ENCODE measurements at regions not wholly inside any gene's neighbourhood (a gene's known extent, or its start where the extent isn't known, plus 50 kb on each side); places are given as distances from the start of the nearest gene placed in this dataset.

DNA sequence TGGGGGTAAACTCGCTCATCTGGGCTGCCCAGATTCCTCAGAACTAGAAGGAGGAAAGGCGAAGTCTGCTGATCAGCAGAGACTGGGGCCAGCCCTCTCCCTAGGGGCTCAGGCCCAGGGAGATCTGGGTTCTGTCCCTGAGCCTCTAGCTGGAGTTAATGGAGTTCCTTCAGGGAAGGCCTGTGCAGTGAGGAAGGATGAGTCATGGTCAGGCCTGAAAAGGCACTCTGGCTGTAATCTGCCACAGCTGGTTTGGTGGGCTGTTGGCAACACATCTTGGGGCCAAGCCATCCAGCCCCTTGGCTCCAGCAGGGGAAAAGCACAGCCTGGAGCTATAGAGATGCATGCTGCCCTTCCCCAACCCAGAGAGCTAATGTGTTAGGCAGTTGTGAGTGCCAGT lies 459.6 kb downstream of the PRELID2 start:
- TF ChIP-seq FOXP2 (optimal IDR thresholded peaks at IDR 0.05; ENCODE audit: control extremely low read depth, extremely low read length, insufficient read depth) = no peak
- no peak overlapping the region for H3K9ac ChIP-seq (ENCODE audit: insufficient read length)
- no peak overlapping the region for H3K4me3 ChIP-seq
- H3K36me3 ChIP-seq (ENCODE audit: insufficient read depth, low read length) = no peaks in the 10 kb centered on the region
- DNase-seq (ENCODE audit: low read depth, low spot score) = no peak
- no peak overlapping the region for H3K27ac ChIP-seq
- no peaks in the 10 kb centered on the region for H3K9me3 ChIP-seq (ENCODE audit: low read depth, low read length)

DNA sequence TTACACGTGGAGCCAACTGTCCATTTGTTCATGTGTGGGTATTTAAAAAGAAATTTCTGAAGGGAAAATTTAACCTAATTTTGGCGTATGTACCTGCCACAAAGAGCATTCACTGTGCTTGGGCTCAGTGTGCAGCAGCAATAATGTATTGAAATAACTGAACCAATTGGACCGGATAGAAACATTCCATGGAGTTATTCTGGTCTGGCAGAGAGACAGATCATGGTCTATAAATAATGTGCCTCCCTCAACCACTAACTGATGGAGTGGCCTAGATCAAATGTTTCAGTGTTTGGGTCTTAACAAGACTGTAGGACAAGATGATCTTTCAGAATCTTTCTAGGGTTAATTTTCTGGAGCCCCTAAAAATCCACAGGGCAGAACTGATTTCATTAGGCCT lies 469.7 kb downstream of the PRELID2 start:
- Histone ChIP-seq H3K36me3 (ENCODE audit: insufficient read depth, low read length) (no peaks in the 10 kb centered on the region), H3K9me3 (ENCODE audit: low read depth, low read length) (no peaks in the 10 kb centered on the region), H3K27ac (no peak overlapping the region), H3K9ac (ENCODE audit: insufficient read length) (no peak overlapping the region), H3K4me3 (no peak overlapping the region)
- DNase-seq (ENCODE audit: low read depth, low spot score) = no peak
- TF ChIP-seq FOXP2 (optimal IDR thresholded peaks at IDR 0.05; ENCODE audit: control extremely low read depth, extremely low read length, insufficient read depth) (no peak), EZH2 (IDR thresholded peaks at IDR 0.05) (no peak)

- no peak for DNase-seq (ENCODE audit: low read depth, low spot score)
- Histone ChIP-seq H3K9ac (ENCODE audit: insufficient read length) (no peak overlapping the region), H3K36me3 (ENCODE audit: insufficient read depth, low read length) (no peaks in the 10 kb centered on the region), H3K9me3 (ENCODE audit: low read depth, low read length) (no peaks in the 10 kb centered on the region), H3K4me3 (no peak overlapping the region), H3K27ac (no peak overlapping the region)
- no peak for TF ChIP-seq POLR2AphosphoS5 (IDR thresholded peaks at IDR 0.05; ENCODE audit: borderline replicate concordance, low read depth, low read length)
Measured at GRCh38 chr5:145362266-145362665, 472.9 kb downstream of the PRELID2 start.

DNA sequence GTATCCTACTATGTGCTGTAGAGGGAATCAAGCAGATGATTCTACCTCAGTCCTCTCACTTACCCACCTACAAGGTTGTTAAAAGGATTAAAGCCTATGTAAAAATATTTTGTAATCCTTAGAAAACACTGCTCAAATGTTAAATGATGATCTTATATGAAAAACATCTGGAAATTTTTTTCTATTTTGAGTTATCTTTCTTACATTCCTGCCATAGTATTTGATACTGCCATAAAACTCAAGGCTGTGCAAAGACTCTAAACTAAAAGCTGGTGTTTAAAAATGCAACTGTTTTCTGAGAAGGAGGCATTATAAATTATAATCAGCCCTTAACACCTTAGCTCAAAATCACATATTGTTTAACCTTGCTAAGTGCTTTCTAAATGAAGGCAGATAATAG lies 474.2 kb downstream of the PRELID2 start:
- Histone ChIP-seq H3K4me3 (no peak overlapping the region), H3K9me3 (ENCODE audit: low read depth, low read length) (no peaks in the 10 kb centered on the region), H3K27ac (no peak overlapping the region), H3K9ac (ENCODE audit: insufficient read length) (no peak overlapping the region), H3K36me3 (ENCODE audit: insufficient read depth, low read length) (no peaks in the 10 kb centered on the region)
- no peak for DNase-seq (ENCODE audit: low read depth, low spot score)
- TF ChIP-seq FOXP2 (optimal IDR thresholded peaks at IDR 0.05; ENCODE audit: control extremely low read depth, extremely low read length, insufficient read depth) (no peak), POLR2AphosphoS5 (IDR thresholded peaks at IDR 0.05; ENCODE audit: borderline replicate concordance, low read depth, low read length) (no peak), EZH2 (IDR thresholded peaks at IDR 0.05) (no peak)

- no peak overlapping the region for H3K27ac ChIP-seq
Measured at GRCh38 chr5:145350513-145350912, 484.6 kb downstream of the PRELID2 start.

GRCh38 chr5:145347026-145347616 lies 488.0 kb downstream of the PRELID2 start:
- Histone ChIP-seq H3K9me3 (ENCODE audit: low read depth, low read length) (no peaks in the 10 kb centered on the region), H3K27ac (no peak overlapping the region), H3K4me3 (no peak overlapping the region), H3K9ac (ENCODE audit: insufficient read length) (no peak overlapping the region), H3K36me3 (ENCODE audit: insufficient read depth, low read length) (no peaks in the 10 kb centered on the region)
- DNase-seq (ENCODE audit: low read depth, low spot score) = no peak
- TF ChIP-seq POLR2AphosphoS5 (IDR thresholded peaks at IDR 0.05; ENCODE audit: borderline replicate concordance, low read depth, low read length) (no peak), FOXP2 (optimal IDR thresholded peaks at IDR 0.05; ENCODE audit: control extremely low read depth, extremely low read length, insufficient read depth) (no peak), EZH2 (IDR thresholded peaks at IDR 0.05) (no peak)

More at GRCh38 chr5:145350513-145350912, 484.6 kb downstream of the PRELID2 start:
- DNase-seq (ENCODE audit: low read depth, low spot score) = no peak
- Histone ChIP-seq H3K36me3 (ENCODE audit: insufficient read depth, low read length) (no peaks in the 10 kb centered on the region), H3K4me3 (no peak overlapping the region), H3K9me3 (ENCODE audit: low read depth, low read length) (no peaks in the 10 kb centered on the region), H3K9ac (ENCODE audit: insufficient read length) (no peak overlapping the region)
- TF ChIP-seq FOXP2 (optimal IDR thresholded peaks at IDR 0.05; ENCODE audit: control extremely low read depth, extremely low read length, insufficient read depth) (no peak), EZH2 (IDR thresholded peaks at IDR 0.05) (no peak), POLR2AphosphoS5 (IDR thresholded peaks at IDR 0.05; ENCODE audit: borderline replicate concordance, low read depth, low read length) (no peak)

- H3K9me3 ChIP-seq (ENCODE audit: low read depth, low read length) = no peaks in the 10 kb centered on the region
- H3K27ac ChIP-seq = no peak overlapping the region
- no peak overlapping the region for H3K9ac ChIP-seq (ENCODE audit: insufficient read length)
- no peaks in the 10 kb centered on the region for H3K36me3 ChIP-seq (ENCODE audit: insufficient read depth, low read length)
- DNase-seq (ENCODE audit: low read depth, low spot score) = no peak
- no peak for TF ChIP-seq FOXP2 (optimal IDR thresholded peaks at IDR 0.05; ENCODE audit: control extremely low read depth, extremely low read length, insufficient read depth)
- no peak for TF ChIP-seq POLR2AphosphoS5 (IDR thresholded peaks at IDR 0.05; ENCODE audit: borderline replicate concordance, low read depth, low read length)
- TF ChIP-seq EZH2 (IDR thresholded peaks at IDR 0.05) = no peak
- no peak overlapping the region for H3K4me3 ChIP-seq
Measured at GRCh38 chr5:145345511-145346287, 489.4 kb downstream of the PRELID2 start.

- Histone ChIP-seq H3K9me3 (ENCODE audit: low read depth, low read length) (no peaks in the 10 kb centered on the region), H3K9ac (ENCODE audit: insufficient read length) (no peak overlapping the region), H3K4me3 (no peak overlapping the region), H3K36me3 (ENCODE audit: insufficient read depth, low read length) (no peaks in the 10 kb centered on the region), H3K27ac (no peak overlapping the region)
- DNase-seq (ENCODE audit: low read depth, low spot score) = no peak
- TF ChIP-seq FOXP2 (optimal IDR thresholded peaks at IDR 0.05; ENCODE audit: control extremely low read depth, extremely low read length, insufficient read depth) (no peak), EZH2 (IDR thresholded peaks at IDR 0.05) (no peak), POLR2AphosphoS5 (IDR thresholded peaks at IDR 0.05; ENCODE audit: borderline replicate concordance, low read depth, low read length) (no peak)
Measured at GRCh38 chr5:145341842-145342241, 493.3 kb downstream of the PRELID2 start.

DNA sequence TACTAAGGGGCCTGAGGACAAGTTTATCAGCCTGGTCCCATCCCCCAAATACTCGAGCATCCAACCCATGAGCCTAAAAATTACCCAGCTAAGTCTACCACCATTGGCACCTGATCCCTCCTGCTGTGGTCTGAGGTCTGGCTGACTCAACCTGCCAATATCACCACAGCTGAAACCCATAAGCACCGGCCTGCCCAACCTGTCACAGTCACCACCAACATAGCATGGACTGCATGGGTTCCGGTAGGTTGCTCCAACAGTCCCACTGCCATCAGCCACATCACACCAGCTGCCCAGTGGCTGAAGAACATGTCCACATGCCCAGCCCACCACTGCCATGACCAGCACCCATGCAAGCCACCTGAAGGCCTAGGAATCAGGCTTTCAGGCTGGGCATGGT lies 495.0 kb downstream of the PRELID2 start:
- H3K4me3 ChIP-seq = no peak overlapping the region
- H3K27ac ChIP-seq = no peak overlapping the region
- TF ChIP-seq POLR2AphosphoS5 (IDR thresholded peaks at IDR 0.05; ENCODE audit: borderline replicate concordance, low read depth, low read length) (no peak), EZH2 (IDR thresholded peaks at IDR 0.05) (no peak), FOXP2 (optimal IDR thresholded peaks at IDR 0.05; ENCODE audit: control extremely low read depth, extremely low read length, insufficient read depth) (no peak)
- no peak overlapping the region for H3K9ac ChIP-seq (ENCODE audit: insufficient read length)
- DNase-seq (ENCODE audit: low read depth, low spot score) = no peak
- no peaks in the 10 kb centered on the region for H3K36me3 ChIP-seq (ENCODE audit: insufficient read depth, low read length)
- no peaks in the 10 kb centered on the region for H3K9me3 ChIP-seq (ENCODE audit: low read depth, low read length)

All from SK-N-MC (cell line).